ENCODE measurements at regions not wholly inside any gene's neighbourhood (a gene's known extent, or its start where the extent isn't known, plus 50 kb on each side); places are given as distances from the start of the nearest gene placed in this dataset.
"Not testable (repeated sequence)": the region's sequence is repeated elsewhere in the genome, so short reads cannot be mapped to it uniquely, and the experiment has no call there.

- no peak for FAIRE-seq
- TF ChIP-seq TAF1 (IDR thresholded peaks at IDR 0.05; ENCODE audit: borderline replicate concordance, low read depth, low read length) (no peak), POLR2A (IDR thresholded peaks at IDR 0.05; ENCODE audit: low read depth, low read length) (no peak), POLR2AphosphoS5 (IDR thresholded peaks at IDR 0.05; ENCODE audit: low read depth, low read length) (no peak)
- DNase-seq (ENCODE audit: insufficient read length), result no peak
These were observed 1129.5 kb downstream of the EPHA7 start for GRCh38 chr6:92289831-92290230.

DNA sequence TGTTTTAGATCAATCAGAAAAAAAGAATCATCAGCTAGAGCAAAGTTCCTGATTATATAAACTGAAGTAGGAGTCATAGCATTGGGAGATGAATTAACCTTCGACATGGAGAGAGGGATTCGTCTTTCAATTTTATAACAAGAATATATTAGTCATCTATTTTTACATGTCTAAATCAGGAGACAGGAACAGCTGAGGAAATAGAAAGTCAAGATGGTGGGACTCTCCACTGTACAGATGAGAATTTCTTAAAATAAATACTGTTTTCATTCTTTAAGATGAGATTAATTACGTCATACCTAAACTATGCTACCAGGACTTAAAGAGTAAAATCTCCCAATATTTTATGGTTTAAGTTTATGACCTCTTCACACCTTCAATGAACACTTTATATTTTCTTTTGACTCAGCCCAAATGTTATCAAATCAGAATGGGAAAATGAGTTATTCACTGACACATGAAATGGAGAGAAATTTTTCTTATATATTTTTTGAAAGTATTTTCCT is 1137.7 kb downstream of the EPHA7 start:
- FAIRE-seq, result no peak
- TF ChIP-seq TAF1 (IDR thresholded peaks at IDR 0.05; ENCODE audit: borderline replicate concordance, low read depth, low read length) (no peak), POLR2AphosphoS5 (IDR thresholded peaks at IDR 0.05; ENCODE audit: low read depth, low read length) (no peak), POLR2A (IDR thresholded peaks at IDR 0.05; ENCODE audit: low read depth, low read length) (no peak)

DNA sequence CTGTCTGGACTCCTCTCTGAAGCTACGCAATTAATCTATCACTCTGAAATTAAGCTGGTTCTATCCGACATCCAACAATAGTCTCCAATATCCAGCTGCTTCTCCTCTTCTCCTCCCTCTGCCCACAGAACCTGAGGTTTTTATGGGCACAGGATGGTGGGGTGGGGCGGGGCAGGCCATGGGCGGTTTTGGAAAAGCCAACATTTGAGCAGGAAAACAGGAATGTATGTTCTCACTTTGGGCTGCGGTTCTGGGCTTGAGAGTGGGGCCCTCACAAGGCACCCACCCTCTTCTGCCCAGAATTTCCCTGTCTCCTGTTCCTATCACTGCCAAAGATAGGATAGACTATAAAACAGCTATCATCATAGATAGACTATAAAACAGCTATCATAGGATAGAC is 1144.2 kb downstream of the EPHA7 start:
- no peak for FAIRE-seq
- DNase-seq (ENCODE audit: insufficient read length), result no peak
- TF ChIP-seq TAF1 (IDR thresholded peaks at IDR 0.05; ENCODE audit: borderline replicate concordance, low read depth, low read length), result no peak
- no peak for TF ChIP-seq POLR2A (IDR thresholded peaks at IDR 0.05; ENCODE audit: low read depth, low read length)
- TF ChIP-seq POLR2AphosphoS5 (IDR thresholded peaks at IDR 0.05; ENCODE audit: low read depth, low read length), result no peak

More for the DNA sequence above, 1137.7 kb downstream of the EPHA7 start:
- no peak for DNase-seq (ENCODE audit: insufficient read length)

DNA sequence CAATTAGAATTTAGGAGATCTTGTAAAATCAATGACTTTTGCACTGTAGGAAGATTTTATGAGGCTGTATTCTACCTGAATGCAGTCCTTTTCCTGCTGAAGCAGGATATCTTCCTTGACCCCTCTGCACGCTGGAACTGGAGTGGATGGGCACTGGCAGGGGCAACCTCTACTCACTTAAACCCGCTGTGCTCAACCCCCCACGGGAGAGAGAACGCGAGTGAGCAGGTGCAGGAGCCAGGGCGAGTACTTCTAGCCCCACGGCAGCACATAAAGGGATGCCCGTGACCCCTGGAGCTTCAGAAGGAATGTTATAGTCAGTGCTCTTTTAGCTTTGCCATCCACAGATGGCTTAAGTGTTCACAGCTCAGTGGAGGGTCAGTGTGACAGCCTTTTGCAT is 1144.8 kb downstream of the EPHA7 start:
- DNase-seq (ENCODE audit: insufficient read length) (no peak), FAIRE-seq (no peak)
- no peak for TF ChIP-seq TAF1 (IDR thresholded peaks at IDR 0.05; ENCODE audit: borderline replicate concordance, low read depth, low read length)
- no peak for TF ChIP-seq POLR2A (IDR thresholded peaks at IDR 0.05; ENCODE audit: low read depth, low read length)
- TF ChIP-seq POLR2AphosphoS5 (IDR thresholded peaks at IDR 0.05; ENCODE audit: low read depth, low read length), result no peak

GRCh38 chr6:92273694-92274093 is 1145.7 kb downstream of the EPHA7 start:
- FAIRE-seq (no peak), DNase-seq (ENCODE audit: insufficient read length) (no peak)
- TF ChIP-seq TAF1 (IDR thresholded peaks at IDR 0.05; ENCODE audit: borderline replicate concordance, low read depth, low read length) (no peak), POLR2AphosphoS5 (IDR thresholded peaks at IDR 0.05; ENCODE audit: low read depth, low read length) (no peak), POLR2A (IDR thresholded peaks at IDR 0.05; ENCODE audit: low read depth, low read length) (no peak)

DNA sequence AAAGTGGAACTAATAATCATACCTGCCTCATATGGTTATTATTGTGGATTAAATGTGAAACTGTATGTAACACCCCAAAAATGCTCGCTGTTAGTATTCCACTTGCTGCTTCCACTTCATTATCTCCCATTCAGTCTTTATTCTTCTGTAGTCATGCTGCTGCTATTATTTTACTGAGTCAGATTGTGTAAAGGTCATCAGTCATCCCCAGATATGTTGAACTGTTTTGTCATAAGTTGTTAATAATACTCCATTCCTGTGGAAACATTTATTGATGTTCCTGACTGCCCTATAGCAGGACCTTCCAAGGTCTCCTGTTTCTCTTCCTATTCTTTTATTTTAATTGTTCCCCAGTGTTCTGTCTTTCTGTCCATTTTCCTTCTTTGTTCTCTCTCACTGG is 1148.3 kb downstream of the EPHA7 start:
- TF ChIP-seq POLR2AphosphoS5 (IDR thresholded peaks at IDR 0.05; ENCODE audit: low read depth, low read length) (no peak), POLR2A (IDR thresholded peaks at IDR 0.05; ENCODE audit: low read depth, low read length) (no peak), TAF1 (IDR thresholded peaks at IDR 0.05; ENCODE audit: borderline replicate concordance, low read depth, low read length) (no peak)
- FAIRE-seq (no peak), DNase-seq (ENCODE audit: insufficient read length) (no peak)

- TF ChIP-seq POLR2AphosphoS5 (IDR thresholded peaks at IDR 0.05; ENCODE audit: low read depth, low read length), result no peak
- FAIRE-seq (no peak), DNase-seq (ENCODE audit: insufficient read length) (no peak)
These were observed 1149.0 kb downstream of the EPHA7 start for GRCh38 chr6:92270365-92270764.

DNA sequence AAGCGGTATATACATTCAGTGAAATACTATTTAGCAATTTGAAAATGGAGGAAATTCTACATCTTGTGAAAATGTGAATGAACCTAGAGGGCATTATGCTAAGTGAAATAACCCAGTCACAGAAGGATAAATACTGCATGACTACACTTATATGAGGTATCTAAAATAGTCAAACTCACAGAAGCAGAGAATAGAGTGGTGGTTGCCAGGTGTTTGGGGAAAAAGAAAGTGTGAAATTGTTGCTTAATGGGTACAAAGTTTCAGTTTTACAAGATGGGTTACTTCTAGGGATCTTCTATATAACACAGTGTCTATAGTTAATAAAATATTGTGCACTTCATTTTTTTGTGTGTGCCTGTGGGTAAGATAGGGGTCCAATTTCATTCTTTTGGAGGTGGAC is 1152.0 kb downstream of the EPHA7 start:
- no peak for DNase-seq (ENCODE audit: insufficient read length)
- TF ChIP-seq TAF1 (IDR thresholded peaks at IDR 0.05; ENCODE audit: borderline replicate concordance, low read depth, low read length) (no peak), POLR2AphosphoS5 (IDR thresholded peaks at IDR 0.05; ENCODE audit: low read depth, low read length) (no peak), POLR2A (IDR thresholded peaks at IDR 0.05; ENCODE audit: low read depth, low read length) (no peak)
- no peak for FAIRE-seq

DNA sequence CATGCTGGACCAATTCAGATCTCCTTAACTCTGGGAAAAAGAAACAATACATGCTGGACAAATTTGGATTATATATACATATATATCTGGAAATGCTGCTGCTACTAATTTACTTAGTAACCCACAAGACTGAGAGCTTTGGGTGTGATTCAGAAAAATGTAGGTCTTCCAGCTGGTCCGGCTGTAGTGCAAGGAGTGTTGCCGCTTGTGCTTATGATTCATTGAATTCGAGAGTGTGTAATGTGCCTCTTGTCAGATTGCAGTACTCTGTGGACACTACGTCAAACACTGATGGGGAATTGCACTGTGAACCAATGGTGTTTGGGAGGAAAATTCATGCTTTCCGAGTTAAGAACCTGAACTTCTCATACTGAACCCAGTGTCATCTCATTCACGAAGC is 1155.5 kb downstream of the EPHA7 start:
- FAIRE-seq (no peak), DNase-seq (ENCODE audit: insufficient read length) (no peak)
- no peak for TF ChIP-seq POLR2AphosphoS5 (IDR thresholded peaks at IDR 0.05; ENCODE audit: low read depth, low read length)
- TF ChIP-seq POLR2A (IDR thresholded peaks at IDR 0.05; ENCODE audit: low read depth, low read length), result no peak
- TF ChIP-seq TAF1 (IDR thresholded peaks at IDR 0.05; ENCODE audit: borderline replicate concordance, low read depth, low read length), result no peak

- FAIRE-seq (no peak), DNase-seq (ENCODE audit: insufficient read length) (no peak)
- TF ChIP-seq POLR2A (IDR thresholded peaks at IDR 0.05; ENCODE audit: low read depth, low read length) (no peak), POLR2AphosphoS5 (IDR thresholded peaks at IDR 0.05; ENCODE audit: low read depth, low read length) (no peak)
These were observed 1160.2 kb downstream of the EPHA7 start for GRCh38 chr6:92259171-92259570.

DNA sequence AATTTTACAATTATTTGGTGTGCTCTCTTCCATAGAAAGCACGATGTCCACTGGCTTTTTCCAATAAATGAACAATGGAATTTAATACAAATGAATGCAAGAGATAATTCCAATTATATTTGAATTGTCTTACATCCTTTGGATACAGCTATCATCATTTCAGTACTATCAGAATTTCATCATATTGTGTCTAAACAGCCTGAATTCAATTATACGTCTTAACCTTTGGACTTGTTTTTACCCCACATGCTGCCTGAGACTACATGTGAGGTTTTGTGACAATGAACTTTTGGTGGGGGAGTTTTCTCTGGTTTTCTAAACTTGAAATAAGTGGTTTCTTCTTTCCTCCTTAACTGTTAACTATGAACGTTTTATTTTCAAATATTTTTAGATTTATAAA is 1176.0 kb downstream of the EPHA7 start:
- DNase-seq (ENCODE audit: insufficient read length), result no peak
- TF ChIP-seq POLR2AphosphoS5 (IDR thresholded peaks at IDR 0.05; ENCODE audit: low read depth, low read length) (no peak), TAF1 (IDR thresholded peaks at IDR 0.05; ENCODE audit: borderline replicate concordance, low read depth, low read length) (no peak), POLR2A (IDR thresholded peaks at IDR 0.05; ENCODE audit: low read depth, low read length) (no peak)
- no peak for FAIRE-seq

DNA sequence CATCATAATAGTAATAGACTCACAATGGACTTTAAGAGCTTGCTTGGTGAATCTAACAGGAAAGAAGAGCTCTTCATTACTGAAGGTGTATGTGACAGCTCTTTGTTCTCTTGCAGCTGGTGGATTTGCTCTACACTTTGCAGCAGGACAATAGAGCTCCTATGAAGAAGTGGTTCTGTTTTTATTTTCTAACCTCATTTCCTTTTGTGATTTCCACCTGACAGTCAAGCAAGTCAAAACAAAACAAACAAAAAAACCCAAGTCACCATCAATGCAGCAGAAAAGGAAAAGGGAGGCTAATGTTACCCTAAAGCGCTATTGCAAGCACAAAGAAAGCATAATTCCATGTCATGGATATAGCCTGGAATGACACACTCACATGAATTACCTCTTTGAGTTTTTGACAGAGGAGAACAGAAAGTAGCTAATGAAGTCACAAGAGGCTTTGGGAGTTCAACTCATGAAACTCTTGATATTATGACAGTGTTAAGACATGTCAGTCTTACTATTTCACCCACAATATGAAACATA is 1188.1 kb downstream of the EPHA7 start:
- no peak for TF ChIP-seq POLR2A (IDR thresholded peaks at IDR 0.05; ENCODE audit: low read depth, low read length)
- TF ChIP-seq TAF1 (IDR thresholded peaks at IDR 0.05; ENCODE audit: borderline replicate concordance, low read depth, low read length), result no peak
- no peak for TF ChIP-seq POLR2AphosphoS5 (IDR thresholded peaks at IDR 0.05; ENCODE audit: low read depth, low read length)
- DNase-seq (ENCODE audit: insufficient read length), result no peak
- FAIRE-seq, result no peak

GRCh38 chr6:92219987-92220386 is 1199.4 kb downstream of the EPHA7 start:
- DNase-seq (ENCODE audit: insufficient read length); FAIRE-seq: not testable (repeated sequence)
